Limb (tissue), 2 donors: ENCODE measurements at regions not wholly inside any gene's neighbourhood (a gene's known extent, or its start where the extent isn't known, plus 50 kb on each side); places are given as distances from the start of the nearest gene placed in this dataset.
"Not testable (repeated sequence)": the region's sequence is repeated elsewhere in the genome, so short reads cannot be mapped to it uniquely, and the experiment has no call there.

ENCODE experiments used
- DNase-seq, 2 donors: peaks; one replicate each; pipeline ENCODE4 v3.0.0-alpha.2; 2016; ENCODE audit errors: extremely low spot score in 2 of 2

GRCh38 chr16:86828202-86828601 is 249.9 kb downstream of the FOXL1 start:
- DNase-seq = no peak

- no peak for DNase-seq
Observed at GRCh38 chr16:86828653-86829052, 250.3 kb downstream of the FOXL1 start.

- no peak for DNase-seq
Observed at GRCh38 chr16:86831366-86831765, 253.0 kb downstream of the FOXL1 start.

- DNase-seq = no peak
Observed at GRCh38 chr16:86833136-86833535, 254.8 kb downstream of the FOXL1 start.

- no peak for DNase-seq
Observed at GRCh38 chr16:86834451-86835035, 256.2 kb downstream of the FOXL1 start.

- no peak for DNase-seq
Observed at GRCh38 chr16:86835982-86836381, 257.6 kb downstream of the FOXL1 start.

- DNase-seq = no peak
Observed at GRCh38 chr16:86836503-86837129, 258.3 kb downstream of the FOXL1 start.

GRCh38 chr16:86843812-86844211 is 265.5 kb downstream of the FOXL1 start:
- DNase-seq = no peak

GRCh38 chr16:86844695-86845094 is 266.3 kb downstream of the FOXL1 start:
- no peak for DNase-seq

GRCh38 chr16:86846136-86846535 is 267.8 kb downstream of the FOXL1 start:
- DNase-seq = no peak

- no peak for DNase-seq
Observed at GRCh38 chr16:86848821-86849220, 270.5 kb downstream of the FOXL1 start.

GRCh38 chr16:86850670-86851069 is 272.3 kb downstream of the FOXL1 start:
- no peak for DNase-seq

- no peak for DNase-seq
Observed at GRCh38 chr16:86852135-86852534, 273.8 kb downstream of the FOXL1 start.

GRCh38 chr16:86854058-86854621 is 275.8 kb downstream of the FOXL1 start:
- peak in 1 of 2 donors; percentile 81 for DNase-seq

GRCh38 chr16:86854626-86855294 is 276.4 kb downstream of the FOXL1 start:
- no peak for DNase-seq

GRCh38 chr16:86856946-86857586 is 278.7 kb downstream of the FOXL1 start:
- no peak for DNase-seq

- DNase-seq = no peak
Observed at GRCh38 chr16:86857807-86858206, 279.5 kb downstream of the FOXL1 start.

- DNase-seq = no peak
Observed at GRCh38 chr16:86858501-86858900, 280.2 kb downstream of the FOXL1 start.

GRCh38 chr16:86861270-86861858 is 283.0 kb downstream of the FOXL1 start:
- not testable (repeated sequence) for DNase-seq

GRCh38 chr16:86862595-86863280 is 284.4 kb downstream of the FOXL1 start:
- DNase-seq = peak in 1 of 2 donors; percentile 79

- DNase-seq = no peak
Observed at GRCh38 chr16:86863609-86864008, 285.3 kb downstream of the FOXL1 start.
